H1 (cell line): ENCODE measurements at regions not wholly inside any gene's neighbourhood (a gene's known extent, or its start where the extent isn't known, plus 50 kb on each side); places are given as distances from the start of the nearest gene placed in this dataset.

Experiments used
- CTCF ChIA-PET: fragments of 300-600 bp; sonication (Branson Sonifier 250); formaldehyde crosslinking; loops from one replicate; lab custom pipeline; 2021; ENCODE audit not compliant: partially characterized antibody; lab: Charles Lee
- POLR2A ChIA-PET: fragments of 300-600 bp; sonication (Branson Sonifier 250); formaldehyde crosslinking; loops from one replicate; lab custom pipeline; 2021; ENCODE audit warnings: inconsistent platforms; ENCODE audit not compliant: partially characterized antibody; lab: Charles Lee
- DNase-seq, 2 experiments: peaks; one replicate each; pipeline versions ENCODE4 v3.0.0 to v3.0.0-alpha.2; 2010 to 2022; ENCODE audit warnings: low spot score in 2 of 2, low read depth in 1 of 2, mixed read lengths in 1 of 2
- FAIRE-seq: peaks from 2 replicates; lab custom pipeline; 2011; peaks lifted over from hg19 to GRCh38; lab: Jason Lieb, UNC
- H2AFZ ChIP-seq: 2 replicates; pipeline ENCODE4 v1.8.1; 2012; ENCODE audit warnings: low read length, inconsistent platforms
- H2AK5ac ChIP-seq: 2 replicates; pipeline ENCODE4 v1.6.1; 2013; ENCODE audit warnings: low read depth, low read length
- H2BK120ac ChIP-seq: replicated peaks from 2 replicates; pipeline ENCODE3; 2013; ENCODE audit warnings: low read depth, low read length, inconsistent platforms
- H2BK12ac ChIP-seq: 2 replicates; pipeline ENCODE4 v1.6.1; 2013; ENCODE audit warnings: low read depth, low read length
- H2BK15ac ChIP-seq: 2 replicates; pipeline ENCODE4 v1.6.1; 2013; ENCODE audit warnings: low read length
- H2BK20ac ChIP-seq: 2 replicates; pipeline ENCODE4 v1.6.1; 2013; ENCODE audit warnings: low read length
- H2BK5ac ChIP-seq: 2 replicates; pipeline ENCODE4 v1.6.1; 2013; ENCODE audit warnings: low read depth, low read length
- H3K14ac ChIP-seq: 2 replicates; pipeline ENCODE4 v1.6.1; 2013; ENCODE audit warnings: inconsistent platforms; ENCODE audit not compliant: insufficient read length
- H3K18ac ChIP-seq: 2 replicates; pipeline ENCODE4 v1.6.1; 2013; ENCODE audit warnings: low read length; ENCODE audit errors: extremely low read depth
- H3K23ac ChIP-seq: 2 replicates; pipeline ENCODE4 v1.6.1; 2013; ENCODE audit warnings: inconsistent platforms; ENCODE audit not compliant: insufficient read length
- H3K23me2 ChIP-seq: 2 replicates; pipeline ENCODE4 v1.6.1; 2013; ENCODE audit warnings: low read depth, low read length
- H3K27ac ChIP-seq: 2 replicates; pipeline ENCODE4 v1.6.1; 2011; ENCODE audit warnings: low read depth, low read length, inconsistent platforms
- H3K27me3 ChIP-seq, 4 experiments: replicated peaks in 1 of 4; 1 replicate in 1 of 4; 2 replicates in 3 of 4; pipeline versions ENCODE4 v1.6.1 to v1.8.1; 2011 to 2013; ENCODE audit warnings: low read length in 3 of 4, mild to moderate bottlenecking in 3 of 4, inconsistent platforms in 2 of 4, mixed read lengths in 2 of 4, moderate library complexity in 1 of 4; ENCODE audit not compliant: control insufficient read depth in 3 of 4, insufficient read depth in 3 of 4; ENCODE audit errors: extremely low read depth in 1 of 4
- H3K36me3 ChIP-seq, 4 experiments: 2 replicates each; pipeline versions ENCODE4 v1.6.1 to v1.8.1; 2011 to 2013; ENCODE audit warnings: mild to moderate bottlenecking in 4 of 4, low read length in 3 of 4, moderate library complexity in 2 of 4, control low read depth in 1 of 4, inconsistent platforms in 1 of 4; ENCODE audit not compliant: insufficient read depth in 4 of 4, control insufficient read depth in 2 of 4
- H3K4ac ChIP-seq: replicated peaks from 2 replicates; pipeline ENCODE3; 2013; ENCODE audit warnings: low read length, low read depth, mixed read lengths, inconsistent platforms; ENCODE audit not compliant: insufficient read length
- H3K4me1 ChIP-seq, 4 experiments: replicated peaks in 1 of 4; 1 replicate in 1 of 4; 2 replicates in 3 of 4; pipeline versions ENCODE4 v1.6.1 to v1.8.1; 2011 to 2013; ENCODE audit warnings: low read length in 3 of 4, inconsistent platforms in 2 of 4, mixed read lengths in 1 of 4; ENCODE audit not compliant: insufficient read depth in 4 of 4, control insufficient read depth in 3 of 4
- H3K4me2 ChIP-seq, 2 experiments: 2 replicates each; pipeline versions ENCODE4 v1.6.1 to v1.8.1; 2011 to 2013; ENCODE audit warnings: low read depth in 2 of 2, low read length in 2 of 2, control low read depth in 1 of 2, inconsistent platforms in 1 of 2, mild to moderate bottlenecking in 1 of 2; ENCODE audit not compliant: insufficient read depth in 1 of 2
- H3K4me3 ChIP-seq, 4 experiments: fragments of 200-600, 300-600 bp in 1 of 4; sonication (generic), shearing (Covaris generic), sonication (Bioruptor Twin) in 1 of 4; 2 replicates each; pipeline versions ENCODE4 v1.5.1 to v1.8.1; 2011 to 2016; ENCODE audit warnings: low read length in 4 of 4, low read depth in 3 of 4, control low read depth in 2 of 4, inconsistent platforms in 2 of 4, mild to moderate bottlenecking in 2 of 4, mixed read lengths in 1 of 4, moderate library complexity in 1 of 4; ENCODE audit not compliant: insufficient read depth in 2 of 4; ENCODE audit errors: extremely low read depth in 1 of 4
- H3K56ac ChIP-seq: replicated peaks from 2 replicates; pipeline ENCODE3; 2013; ENCODE audit warnings: low read depth, mild to moderate bottlenecking, mixed read lengths, low read length, inconsistent platforms; ENCODE audit not compliant: insufficient read length
- H3K79me1 ChIP-seq: 2 replicates; pipeline ENCODE4 v1.6.1; 2013; ENCODE audit warnings: low read depth, low read length, control low read depth
- H3K79me2 ChIP-seq, 2 experiments: 2 replicates each; pipeline versions ENCODE4 v1.6.1 to v1.8.1; 2012 to 2013; ENCODE audit warnings: low read length in 2 of 2, mild to moderate bottlenecking in 2 of 2, inconsistent platforms in 1 of 2; ENCODE audit not compliant: insufficient read depth in 2 of 2, control insufficient read depth in 1 of 2
- H3K9ac ChIP-seq, 4 experiments: replicated peaks in 1 of 4; 1 replicate in 1 of 4; 2 replicates in 3 of 4; pipeline versions ENCODE4 v1.6.1 to v1.8.1; 2011 to 2013; ENCODE audit warnings: low read depth in 3 of 4, low read length in 3 of 4, control low read depth in 2 of 4, mild to moderate bottlenecking in 2 of 4, moderate library complexity in 2 of 4, inconsistent platforms in 1 of 4; ENCODE audit errors: extremely low read depth in 1 of 4
- H3K9me3 ChIP-seq, 2 experiments: 2 replicates each; pipeline versions ENCODE4 v1.6.1 to v1.8.1; 2012 to 2013; ENCODE audit warnings: mild to moderate bottlenecking in 2 of 2, moderate library complexity in 2 of 2, control low read depth in 1 of 2, inconsistent platforms in 1 of 2, low read depth in 1 of 2, low read length in 1 of 2, mixed read lengths in 1 of 2; ENCODE audit not compliant: insufficient read depth in 2 of 2
- H4K20me1 ChIP-seq, 2 experiments: replicated peaks in 1 of 2; 2 replicates each; pipeline versions ENCODE3 to v1.8.1; 2011 to 2013; ENCODE audit warnings: inconsistent platforms in 2 of 2, low read length in 2 of 2, mild to moderate bottlenecking in 1 of 2; ENCODE audit not compliant: insufficient read depth in 2 of 2, control insufficient read depth in 1 of 2
- H4K5ac ChIP-seq: 2 replicates; pipeline ENCODE4 v1.6.1; 2013; ENCODE audit warnings: low read length, low read depth, mixed read lengths, inconsistent platforms; ENCODE audit not compliant: insufficient read length
- H4K8ac ChIP-seq: 2 replicates; pipeline ENCODE4 v1.8.0; 2013; ENCODE audit warnings: mild to moderate bottlenecking, moderate library complexity, low read length, inconsistent platforms; ENCODE audit not compliant: insufficient read depth; ENCODE audit errors: extremely low read depth
- H4K91ac ChIP-seq: replicated peaks from 2 replicates; pipeline ENCODE3; 2013; ENCODE audit warnings: low read length, mixed read lengths, inconsistent platforms; ENCODE audit not compliant: insufficient read length
- E2F6 ChIP-seq: IDR thresholded peaks from 2 replicates; pipeline ENCODE4 v1.6.1; 2012; ENCODE audit warnings: inconsistent platforms
- EP300 ChIP-seq, 2 experiments: IDR thresholded peaks; 1 replicate in 1 of 2; 2 replicates in 1 of 2; pipeline ENCODE4 v1.6.1; 2011 to 2012; ENCODE audit warnings: low read depth in 2 of 2, low read length in 2 of 2, mild to moderate bottlenecking in 2 of 2, borderline replicate concordance in 1 of 2, inconsistent platforms in 1 of 2, moderate library complexity in 1 of 2
- SP1 ChIP-seq: IDR thresholded peaks from 2 replicates; pipeline ENCODE4 v1.6.1; 2011; ENCODE audit warnings: low read depth, low read length
- WGBS, 2 experiments: shearing (Covaris generic) in 1 of 2; methylation state at CpG; one replicate each; pipeline versions ENCODE4 v1.1.6 to v1.1.7; 2013 to 2015; ENCODE audit warnings: low lambda C conversion rate in 2 of 2, mixed read lengths in 2 of 2, inconsistent platforms in 1 of 2, low coverage in 1 of 2, missing lambda C conversion rate in 1 of 2; ENCODE audit not compliant: insufficient replicate concordance in 2 of 2, insufficient coverage in 1 of 2, insufficient read length in 1 of 2; ENCODE audit errors: extremely low coverage in 1 of 2, missing lambda C conversion rate in 1 of 2; 5-methylcytosine and 5-hydroxymethylcytosine counted together

GRCh38 chr6:48670546-48670945, 559.5 kb upstream of the PTCHD4 start:
- no peak overlapping the region for H2BK20ac ChIP-seq
- H3K27me3 ChIP-seq, result no peaks in the 10 kb centered on the region
- no peak overlapping the region for H3K4me2 ChIP-seq
- H3K79me2 ChIP-seq, result no peaks in the 10 kb centered on the region
- H3K27ac ChIP-seq, result no peak overlapping the region
- no peak overlapping the region for H3K23ac ChIP-seq
- H3K4ac ChIP-seq, result no peak overlapping the region
- DNase-seq, result no peak
- 95% methylated on average over 2 of the region's 2 CpGs; no CpG with 5 or more reads in 1 of the 2 experiments for WGBS, 2 experiments
- no peak overlapping the region for H2BK120ac ChIP-seq
- no peak overlapping the region for H3K14ac ChIP-seq
- H3K4me3 ChIP-seq, result no peak overlapping the region
- FAIRE-seq, result no peak
- no peak overlapping the region for H2AK5ac ChIP-seq
- H4K8ac ChIP-seq, result no peak overlapping the region
- no peak overlapping the region for H3K56ac ChIP-seq
- no peak overlapping the region for H3K18ac ChIP-seq
- H2BK5ac ChIP-seq, result no peak overlapping the region
- ChIA-PET POLR2A (no interaction called here), CTCF (interaction anchor here (0.6 kb wide), 1 partner anchor 92 kb away, joined by 4 read pairs; no protein-coding TSS in a partner anchor)
- no peak overlapping the region for H2BK12ac ChIP-seq
- TF ChIP-seq EP300 (IDR thresholded peaks at IDR 0.05; ENCODE audit: borderline replicate concordance in 1 of 2, low read depth in 2 of 2, low read length in 2 of 2) (no peak), E2F6 (no peak), SP1 (no peak)
- H3K79me1 ChIP-seq, result no peaks in the 10 kb centered on the region
- no peak overlapping the region for H4K5ac ChIP-seq
- H3K4me1 ChIP-seq, result no peaks in the 10 kb centered on the region
- no peak overlapping the region for H3K9ac ChIP-seq
- H3K9me3 ChIP-seq, result peaks cover 3 to 5% of the 10 kb centered on the region in 2 experiments; a peak in 3 of 4 replicates
- H2AFZ ChIP-seq, result no peak overlapping the region
- no peak overlapping the region for H2BK15ac ChIP-seq
- H4K20me1 ChIP-seq, result no peaks in the 10 kb centered on the region
- no peaks in the 10 kb centered on the region for H3K36me3 ChIP-seq
- H3K23me2 ChIP-seq, result no peaks in the 10 kb centered on the region
- H4K91ac ChIP-seq, result no peak overlapping the region
